DND-41 (cell line): ENCODE measurements at regions not wholly inside any gene's neighbourhood (a gene's known extent, or its start where the extent isn't known, plus 50 kb on each side); places are given as distances from the start of the nearest gene placed in this dataset.

Source experiments
- ATAC-seq: fragments of 200-7000 bp; cut with Tn5 transposase; 3 replicates; pipeline ENCODE4 v1.9.1; 2021; ENCODE audit warnings: low read depth; ENCODE audit not compliant: insufficient read depth
- DNase-seq: peaks from one replicate; pipeline ENCODE4 v3.0.0-alpha.2; 2020
- H2AFZ ChIP-seq: 2 replicates; pipeline ENCODE4 v1.6.0; 2012; ENCODE audit warnings: low read depth, low read length
- H3K27ac ChIP-seq: 2 replicates; pipeline ENCODE4 v1.5.1; 2012; ENCODE audit warnings: low read length, inconsistent platforms
- H3K27me3 ChIP-seq: fragments of 200-600 bp; sonication (generic); 2 replicates; pipeline ENCODE4 v1.6.0; 2012; ENCODE audit warnings: low read length, mild to moderate bottlenecking, inconsistent platforms; ENCODE audit not compliant: insufficient read depth, poor library complexity
- H3K36me3 ChIP-seq: 2 replicates; pipeline ENCODE4 v1.5.1; 2012; ENCODE audit warnings: low read length, inconsistent platforms; ENCODE audit not compliant: insufficient read depth
- H3K4me1 ChIP-seq: 2 replicates; pipeline ENCODE4 v1.5.1; 2012; ENCODE audit warnings: mild to moderate bottlenecking, low read length; ENCODE audit not compliant: insufficient read depth
- H3K4me2 ChIP-seq: 2 replicates; pipeline ENCODE4 v1.6.0; 2012; ENCODE audit warnings: mild to moderate bottlenecking, moderate library complexity, low read length, inconsistent platforms; ENCODE audit not compliant: insufficient read depth
- H3K4me3 ChIP-seq, 2 experiments: fragments of 200-600 bp in 1 of 2; shearing (Covaris generic) in 1 of 2; 2 replicates each; pipeline ENCODE4 v1.5.1; 2012 to 2016; ENCODE audit warnings: inconsistent platforms in 2 of 2, low read length in 2 of 2, mild to moderate bottlenecking in 2 of 2, low read depth in 1 of 2, moderate library complexity in 1 of 2
- H3K79me2 ChIP-seq: 2 replicates; pipeline ENCODE4 v1.6.0; 2012; ENCODE audit warnings: low read length, inconsistent platforms; ENCODE audit not compliant: insufficient read depth
- H3K9ac ChIP-seq: 2 replicates; pipeline ENCODE4 v1.6.0; 2012; ENCODE audit warnings: low read depth, mild to moderate bottlenecking, inconsistent platforms, low read length, moderate library complexity
- H3K9me3 ChIP-seq: 2 replicates; pipeline ENCODE4 v1.5.1; 2012; ENCODE audit warnings: low read length, moderate library complexity, mild to moderate bottlenecking, inconsistent platforms; ENCODE audit not compliant: insufficient read depth, severe bottlenecking
- H4K20me1 ChIP-seq: 2 replicates; pipeline ENCODE4 v1.6.0; 2012; ENCODE audit warnings: low read length; ENCODE audit not compliant: insufficient read depth
- EZH2 ChIP-seq: IDR thresholded peaks from 3 replicates; pipeline ENCODE4 v1.6.1; 2012; ENCODE audit warnings: borderline replicate concordance, low read depth, mild to moderate bottlenecking, moderate library complexity, low read length, inconsistent platforms; ENCODE audit not compliant: severe bottlenecking
- TF ChIP-seq, protein P1 (sequence below): IDR thresholded peaks from 2 replicates; pipeline ENCODE4 v1.5.1; 2012; ENCODE audit warnings: borderline replicate concordance, low read length, moderate library complexity, mild to moderate bottlenecking; ENCODE audit not compliant: poor library complexity, severe bottlenecking; ENCODE audit errors: extremely low read depth

GRCh38 chr2:145861940-145862339, 1342.0 kb upstream of the ZEB2 start:
- no peak for ATAC-seq

DNA sequence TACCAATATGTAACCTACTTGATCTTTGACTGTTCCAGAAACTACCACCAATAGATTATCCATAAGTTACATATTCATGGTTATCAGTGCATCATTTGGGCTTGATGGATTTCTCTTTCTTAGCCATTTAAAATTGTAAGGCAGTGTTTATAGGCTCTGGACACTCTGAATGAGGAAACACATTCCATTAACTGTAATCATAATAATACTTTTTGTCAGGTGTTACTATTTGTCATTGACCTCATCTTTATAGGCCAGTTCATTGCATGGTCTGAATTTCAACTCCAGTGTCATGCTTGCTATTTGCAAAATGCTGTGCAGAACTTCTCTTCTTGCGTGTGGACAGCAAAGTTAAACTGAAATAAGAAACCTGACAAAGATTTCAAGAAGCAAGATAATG, 1340.2 kb upstream of the ZEB2 start:
- H3K9me3 ChIP-seq = no peaks in the 10 kb centered on the region
- no peaks in the 10 kb centered on the region for H4K20me1 ChIP-seq
- no peaks in the 10 kb centered on the region for H3K27me3 ChIP-seq
- no peak for DNase-seq
- H3K27ac ChIP-seq = no peak overlapping the region
- TF ChIP-seq, protein P1, sequence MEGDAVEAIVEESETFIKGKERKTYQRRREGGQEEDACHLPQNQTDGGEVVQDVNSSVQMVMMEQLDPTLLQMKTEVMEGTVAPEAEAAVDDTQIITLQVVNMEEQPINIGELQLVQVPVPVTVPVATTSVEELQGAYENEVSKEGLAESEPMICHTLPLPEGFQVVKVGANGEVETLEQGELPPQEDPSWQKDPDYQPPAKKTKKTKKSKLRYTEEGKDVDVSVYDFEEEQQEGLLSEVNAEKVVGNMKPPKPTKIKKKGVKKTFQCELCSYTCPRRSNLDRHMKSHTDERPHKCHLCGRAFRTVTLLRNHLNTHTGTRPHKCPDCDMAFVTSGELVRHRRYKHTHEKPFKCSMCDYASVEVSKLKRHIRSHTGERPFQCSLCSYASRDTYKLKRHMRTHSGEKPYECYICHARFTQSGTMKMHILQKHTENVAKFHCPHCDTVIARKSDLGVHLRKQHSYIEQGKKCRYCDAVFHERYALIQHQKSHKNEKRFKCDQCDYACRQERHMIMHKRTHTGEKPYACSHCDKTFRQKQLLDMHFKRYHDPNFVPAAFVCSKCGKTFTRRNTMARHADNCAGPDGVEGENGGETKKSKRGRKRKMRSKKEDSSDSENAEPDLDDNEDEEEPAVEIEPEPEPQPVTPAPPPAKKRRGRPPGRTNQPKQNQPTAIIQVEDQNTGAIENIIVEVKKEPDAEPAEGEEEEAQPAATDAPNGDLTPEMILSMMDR = no peak
- TF ChIP-seq EZH2 = no peak
- no peak for ATAC-seq
- H3K4me2 ChIP-seq = no peak overlapping the region
- no peak overlapping the region for H3K9ac ChIP-seq
- no peak overlapping the region for H3K4me3 ChIP-seq
- H2AFZ ChIP-seq = no peak overlapping the region
- H3K4me1 ChIP-seq = no peaks in the 10 kb centered on the region
- no peaks in the 10 kb centered on the region for H3K79me2 ChIP-seq
- no peaks in the 10 kb centered on the region for H3K36me3 ChIP-seq

More at GRCh38 chr2:145861940-145862339, 1342.0 kb upstream of the ZEB2 start:
- Histone ChIP-seq H3K27me3 (no peaks in the 10 kb centered on the region), H3K4me2 (no peak overlapping the region), H3K27ac (no peak overlapping the region), H3K4me1 (no peaks in the 10 kb centered on the region), H3K9me3 (no peaks in the 10 kb centered on the region), H3K36me3 (no peaks in the 10 kb centered on the region), H2AFZ (no peak overlapping the region), H3K4me3 (no peak overlapping the region), H4K20me1 (no peaks in the 10 kb centered on the region), H3K79me2 (no peaks in the 10 kb centered on the region), H3K9ac (no peak overlapping the region)
- TF ChIP-seq, protein P1 = no peak
- no peak for TF ChIP-seq EZH2
- no peak for DNase-seq

DNA sequence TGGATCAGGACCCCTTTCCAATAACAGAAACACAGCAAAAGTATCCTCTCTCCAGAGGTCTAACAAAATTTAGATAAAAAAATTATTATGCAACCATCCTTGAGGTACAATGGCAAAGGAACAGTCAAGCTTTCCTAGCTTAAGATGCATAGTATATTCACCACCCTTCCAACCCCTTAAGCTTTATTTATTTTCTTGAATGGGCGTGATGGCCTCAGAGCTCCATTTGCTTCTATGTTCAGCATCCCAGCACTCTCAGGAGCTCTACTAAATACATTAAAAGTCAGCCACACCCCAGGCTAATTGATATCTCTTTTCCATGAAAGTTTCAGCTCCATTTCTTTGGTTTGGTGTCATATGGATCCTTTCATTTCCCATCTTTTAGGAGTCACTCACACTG, 1335.2 kb upstream of the ZEB2 start:
- no peak for ATAC-seq

More for the DNA sequence above, 1335.2 kb upstream of the ZEB2 start:
- Histone ChIP-seq H3K27ac (no peak overlapping the region), H3K36me3 (no peaks in the 10 kb centered on the region), H2AFZ (no peak overlapping the region), H3K9me3 (no peaks in the 10 kb centered on the region), H3K9ac (no peak overlapping the region), H3K4me2 (no peak overlapping the region), H3K79me2 (no peaks in the 10 kb centered on the region), H4K20me1 (no peaks in the 10 kb centered on the region), H3K4me3 (no peak overlapping the region), H3K4me1 (no peaks in the 10 kb centered on the region), H3K27me3 (no peaks in the 10 kb centered on the region)
- TF ChIP-seq, protein P1 = no peak
- TF ChIP-seq EZH2 = no peak
- DNase-seq = no peak
